GM18909 (cell line): ENCODE measurements at regions not wholly inside any gene's neighbourhood (a gene's known extent, or its start where the extent isn't known, plus 50 kb on each side); places are given as distances from the start of the nearest gene placed in this dataset.
"Not testable (repeated sequence)": the region's sequence is repeated elsewhere in the genome, so short reads cannot be mapped to it uniquely, and the experiment has no call there.

Source experiments
- ATAC-seq: cut with Tn5 transposase; IDR thresholded peaks from one replicate; pipeline ENCODE4 v1.9.1; 2021; ENCODE audit warnings: mild to moderate bottlenecking; ENCODE audit not compliant: unreplicated experiment, poor library complexity

DNA sequence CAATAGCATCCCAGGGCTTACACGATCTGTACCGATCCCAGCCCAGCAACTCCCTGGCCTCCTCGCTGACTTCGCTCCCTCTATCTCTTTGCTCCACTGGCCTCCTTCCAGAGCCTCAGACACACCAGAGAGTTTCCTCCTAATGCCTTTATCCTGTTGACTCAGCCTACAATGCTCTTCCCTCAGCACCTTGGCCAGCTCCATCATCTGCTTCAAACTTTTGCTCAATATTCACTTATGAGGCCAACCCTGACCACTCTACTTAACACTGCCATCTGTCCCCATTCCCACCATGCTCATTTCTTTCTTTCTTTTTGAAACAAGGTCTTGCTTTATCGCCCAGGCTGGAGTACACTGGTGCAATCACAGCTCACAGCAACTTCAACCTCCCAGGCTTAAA, 180.9 kb downstream of the CEP170 start:
- not testable (repeated sequence) for ATAC-seq

DNA sequence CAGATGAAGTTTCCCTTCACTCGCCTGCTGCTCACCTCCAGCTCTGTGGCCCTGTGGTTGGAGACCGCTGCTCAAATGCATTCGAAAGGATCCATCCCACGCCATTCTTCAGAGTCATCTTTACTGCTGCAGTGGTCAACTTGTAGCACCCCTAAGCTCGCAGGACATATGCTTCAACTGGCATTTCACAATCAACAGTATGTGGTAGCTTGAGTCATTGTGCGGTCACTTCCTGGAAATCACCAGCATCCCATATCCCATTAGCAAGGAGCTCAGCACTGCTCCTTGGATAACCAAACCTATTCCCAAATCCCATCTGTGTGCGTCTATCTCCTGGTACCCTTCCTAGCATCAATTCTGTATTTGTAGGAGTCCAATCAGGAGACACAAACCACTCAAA, 188.0 kb downstream of the CEP170 start:
- not testable (repeated sequence) for ATAC-seq

DNA sequence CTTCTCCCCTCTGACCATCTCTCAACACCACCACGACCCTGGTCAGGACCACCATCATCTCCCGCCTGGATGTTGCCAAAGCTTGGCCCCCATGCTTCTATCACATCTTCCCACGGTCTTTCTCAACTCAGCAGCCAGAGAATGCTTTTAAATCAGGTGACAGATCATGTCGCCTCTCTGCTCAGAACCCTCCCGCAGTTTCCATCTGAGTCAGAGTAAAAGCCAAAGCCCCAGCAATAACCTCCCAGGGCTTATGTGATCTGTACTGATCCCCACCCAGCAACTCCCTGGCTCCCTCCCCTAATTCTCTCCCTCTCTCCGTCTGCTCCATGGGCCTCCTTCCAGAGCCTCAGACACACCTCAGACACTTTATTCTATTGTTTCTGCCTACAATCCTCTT, 193.1 kb downstream of the CEP170 start:
- not testable (repeated sequence) for ATAC-seq

DNA sequence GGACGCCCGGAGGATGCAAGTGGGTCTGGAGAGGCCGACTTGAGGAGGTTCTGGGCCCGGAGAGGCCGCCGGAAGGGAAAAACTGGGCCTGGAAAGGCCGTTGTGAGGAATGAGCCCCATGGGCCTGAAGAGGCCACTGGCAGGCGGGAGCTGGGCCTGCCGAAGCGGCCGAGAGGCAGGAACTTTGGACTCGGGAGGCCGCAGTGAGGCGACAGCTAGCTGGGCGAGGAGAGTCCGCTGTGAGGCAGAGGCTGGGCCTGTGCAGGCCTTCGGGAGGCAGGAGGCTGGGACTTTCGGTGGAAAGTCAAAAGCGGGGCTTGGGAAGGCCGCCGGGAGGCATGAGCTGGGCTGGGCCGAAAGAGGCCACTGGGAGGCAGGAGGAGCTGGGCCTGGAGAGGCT, 199.6 kb downstream of the CEP170 start:
- ATAC-seq, result not testable (repeated sequence)

DNA sequence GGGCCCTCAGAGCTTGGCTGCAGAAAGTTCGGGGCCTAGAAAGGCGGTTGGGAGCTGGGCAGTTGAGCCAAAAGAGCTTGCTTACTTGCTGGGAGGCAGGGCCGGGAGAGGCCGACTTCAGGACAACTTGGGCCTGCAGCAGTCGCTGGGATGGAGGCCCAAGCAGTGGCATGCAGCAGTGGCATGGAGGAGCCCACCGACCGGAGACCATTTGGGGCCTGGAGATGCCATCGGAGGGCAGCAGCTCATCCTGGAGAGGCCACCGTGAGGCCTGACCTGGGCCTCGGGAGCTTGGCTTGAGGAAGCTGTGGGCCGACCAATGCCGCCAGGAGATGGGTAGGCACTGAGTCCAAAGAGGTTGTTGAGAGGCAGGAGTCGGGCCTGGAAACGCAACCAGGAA, 200.0 kb downstream of the CEP170 start:
- ATAC-seq, result not testable (repeated sequence)

DNA sequence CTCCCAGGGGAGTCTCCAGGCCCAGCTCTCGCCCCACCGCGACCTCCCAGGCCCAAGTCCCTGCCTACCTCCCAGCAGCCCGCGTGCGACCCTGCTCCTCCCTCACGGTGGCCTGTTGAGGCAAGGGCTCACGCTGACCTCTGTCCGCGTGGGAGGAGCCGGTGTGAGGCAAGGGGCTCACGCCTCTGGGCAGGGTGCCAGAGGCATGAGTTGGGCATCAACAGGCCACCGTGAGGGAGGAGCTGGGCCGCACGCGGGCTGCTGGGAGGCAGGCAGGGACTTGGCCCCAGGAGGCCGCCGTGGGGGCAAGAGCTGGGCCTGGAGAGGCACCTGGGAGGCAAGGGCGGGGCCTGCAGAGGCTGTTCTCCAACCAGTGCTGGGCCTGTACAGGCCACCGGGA, 200.4 kb downstream of the CEP170 start:
- ATAC-seq, result not testable (repeated sequence)

DNA sequence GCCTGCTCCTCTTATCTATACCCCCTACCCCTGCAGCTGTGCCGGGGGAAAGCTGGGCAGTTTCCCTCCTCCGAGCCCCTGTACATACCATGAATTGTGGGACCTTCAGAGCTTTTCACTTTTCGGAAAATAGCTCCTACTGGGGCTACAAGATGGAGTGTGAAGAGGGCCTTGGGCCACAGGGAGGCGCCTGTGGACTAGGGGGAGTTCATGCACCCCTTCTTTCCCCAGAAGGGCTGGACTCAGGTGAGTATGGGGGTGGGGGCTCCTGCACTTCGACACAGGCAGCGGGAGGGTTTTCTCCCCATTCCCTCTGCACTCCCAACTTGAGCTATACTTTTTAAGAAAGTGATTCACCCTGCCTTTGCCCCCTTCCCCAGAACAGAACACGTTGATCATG, 202.0 kb downstream of the CEP170 start:
- ATAC-seq, result not testable (repeated sequence)

DNA sequence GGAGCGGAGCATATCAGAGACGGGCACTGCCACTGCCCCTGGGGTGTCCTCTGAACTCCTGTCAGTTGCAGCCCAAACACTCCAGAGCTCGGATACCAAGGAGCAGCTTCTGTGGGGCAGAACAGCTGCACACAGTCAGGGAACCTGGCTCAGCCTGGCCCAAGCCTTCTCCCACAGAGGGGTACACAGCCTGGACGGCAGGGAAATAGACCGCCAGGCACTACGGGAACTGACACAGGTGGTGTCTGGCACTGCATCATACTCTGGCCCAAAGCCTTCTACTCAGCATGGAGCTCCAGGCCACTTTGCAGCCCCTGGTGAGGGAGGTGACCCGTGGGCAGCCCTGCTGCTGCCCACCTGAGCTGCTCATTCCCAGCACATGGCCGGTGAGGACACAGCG, 204.5 kb downstream of the CEP170 start:
- ATAC-seq, result not testable (repeated sequence)

DNA sequence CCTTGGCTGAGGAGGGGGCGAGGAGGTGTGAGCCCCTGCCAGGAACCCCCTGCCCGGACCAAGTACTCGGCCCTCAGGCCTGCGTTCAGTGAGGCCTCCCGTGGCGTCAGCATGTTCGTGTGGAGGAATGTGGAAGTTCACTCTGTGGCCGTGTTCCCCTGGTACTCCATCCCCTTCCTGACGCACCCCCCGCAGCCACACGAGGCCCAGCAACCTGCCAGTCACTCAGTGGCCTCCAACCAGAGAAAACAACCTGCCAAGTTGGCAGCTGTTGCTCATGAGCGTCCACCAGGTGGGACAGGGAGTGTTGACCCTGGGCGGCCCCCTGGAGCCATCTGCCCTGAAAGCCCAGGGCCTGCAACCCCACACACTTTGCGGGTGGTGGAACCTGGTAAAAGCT, 205.4 kb downstream of the CEP170 start:
- ATAC-seq, result not testable (repeated sequence)

DNA sequence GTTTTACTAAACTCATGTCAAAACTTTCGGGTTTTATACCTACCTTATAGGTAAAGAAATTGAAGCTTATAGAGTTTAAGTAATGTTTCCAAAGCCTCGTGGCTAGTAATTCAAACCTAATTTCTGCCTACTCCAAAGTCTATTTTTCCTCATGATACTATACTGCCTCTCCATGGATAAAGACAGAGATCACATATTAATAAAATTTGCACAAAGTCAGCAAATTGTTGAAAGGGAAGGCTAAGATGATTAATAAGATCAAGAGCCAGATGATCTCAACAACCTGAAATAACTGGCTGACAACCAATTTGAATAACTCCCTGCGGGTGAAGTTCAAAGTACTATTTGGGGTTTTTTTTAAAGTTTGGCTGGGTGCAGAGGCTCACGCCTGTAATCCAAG, 233.7 kb downstream of the CEP170 start:
- ATAC-seq, result not testable (repeated sequence)

DNA sequence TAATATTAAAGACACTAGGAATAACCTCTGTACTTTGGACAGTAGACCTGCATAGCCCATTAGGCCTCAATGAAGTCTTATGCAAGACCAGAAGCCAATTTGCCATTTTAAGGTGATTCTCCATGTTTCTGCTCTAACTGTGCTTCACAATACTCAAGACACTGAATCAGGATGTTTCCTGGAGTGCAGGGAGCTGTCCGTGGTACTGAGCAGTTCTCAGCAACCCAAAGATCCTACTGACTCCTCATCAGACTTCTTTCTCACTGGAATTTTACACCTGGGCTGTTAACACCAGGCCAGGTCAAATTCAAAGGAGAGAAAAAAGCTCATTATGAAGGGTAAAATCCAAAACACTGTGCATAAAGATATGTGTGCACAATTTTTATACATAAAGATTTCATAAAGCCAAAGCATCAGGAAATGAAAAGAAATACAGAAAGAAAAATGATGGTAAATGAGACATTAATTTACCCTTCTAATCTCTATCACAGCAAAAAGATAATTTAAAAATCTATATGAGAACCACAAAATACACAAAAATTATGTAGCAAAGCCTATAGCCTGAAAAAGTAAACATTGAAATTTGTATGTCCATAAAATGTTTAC, 235.9 kb downstream of the CEP170 start:
- ATAC-seq, result not testable (repeated sequence)

DNA sequence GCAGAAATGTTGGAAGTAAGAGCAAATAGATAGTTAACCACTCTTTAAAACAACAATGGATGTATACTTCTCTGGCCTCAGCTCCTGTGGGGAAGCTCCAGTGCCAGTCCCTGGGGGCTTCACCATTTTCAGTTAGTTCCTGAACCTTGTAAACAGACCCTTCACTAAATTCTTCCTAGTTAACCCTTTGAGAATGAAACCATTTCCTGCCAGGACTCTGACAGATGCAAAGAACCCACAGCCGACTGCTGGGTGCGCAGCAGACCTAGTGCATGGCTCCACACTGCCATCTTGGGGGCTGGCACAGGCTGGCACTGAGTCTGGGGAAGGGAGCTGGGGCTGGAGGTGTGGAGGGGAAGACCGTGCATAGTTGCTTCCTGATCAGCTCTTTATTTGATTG, 244.4 kb downstream of the CEP170 start:
- not testable (repeated sequence) for ATAC-seq

DNA sequence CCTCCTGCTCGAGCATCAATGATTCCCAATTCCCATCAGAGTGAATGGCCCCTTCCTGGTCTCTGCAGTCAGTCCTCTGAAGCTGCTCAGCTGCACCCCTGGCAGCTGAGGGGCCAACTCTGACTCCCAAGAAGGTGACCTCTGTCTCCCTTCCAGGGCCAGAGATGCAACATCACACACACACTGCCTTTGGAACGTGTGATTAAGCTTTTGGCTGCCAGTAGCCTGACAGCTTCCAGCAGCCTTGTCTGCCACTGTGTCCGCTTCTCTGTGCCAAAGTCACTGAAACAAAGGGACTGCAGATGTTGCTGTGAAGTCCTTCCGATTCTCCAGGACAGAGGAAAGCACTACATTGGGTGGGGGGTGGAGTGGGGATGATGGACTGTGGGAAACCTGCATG, 254.1 kb downstream of the CEP170 start:
- not testable (repeated sequence) for ATAC-seq

DNA sequence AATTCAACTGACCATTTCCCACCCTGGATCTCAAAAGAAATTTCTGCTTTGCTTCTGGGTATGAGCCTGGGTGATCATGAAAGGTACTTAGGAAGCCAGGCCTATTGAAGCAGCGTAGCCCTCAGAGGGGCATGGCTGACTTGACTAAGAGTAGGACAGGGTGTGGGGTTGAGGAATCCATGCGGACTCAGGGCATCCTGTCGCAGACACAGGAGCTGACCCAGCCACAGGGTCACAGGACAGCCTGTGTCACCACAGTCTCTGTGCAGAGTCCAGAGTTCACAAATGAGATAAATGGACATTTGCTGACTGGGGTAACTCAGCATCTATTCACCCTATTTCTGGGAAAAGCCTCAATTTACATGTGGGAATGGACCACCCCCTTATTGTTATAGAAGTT, 262.3 kb downstream of the CEP170 start:
- ATAC-seq, result not testable (repeated sequence)

DNA sequence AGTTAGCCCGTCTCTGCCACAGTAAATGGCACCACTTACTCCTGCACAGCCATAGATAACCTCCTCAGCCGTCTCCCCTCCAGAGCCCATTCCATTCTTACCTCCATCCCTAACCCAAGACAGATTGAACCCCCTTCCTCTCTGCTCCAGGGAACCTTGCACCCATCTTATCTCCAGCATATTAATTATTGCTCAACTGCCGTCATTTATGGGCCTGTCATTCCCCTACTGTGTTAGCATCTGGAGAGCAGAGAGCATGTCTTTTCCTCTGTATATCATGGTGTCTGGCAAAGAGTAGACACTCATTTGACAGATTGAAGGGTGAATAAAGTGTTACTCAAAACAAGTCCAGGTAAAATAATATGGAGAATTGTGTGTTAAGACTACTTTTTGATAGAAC, 270.0 kb downstream of the CEP170 start:
- ATAC-seq, result not testable (repeated sequence)

DNA sequence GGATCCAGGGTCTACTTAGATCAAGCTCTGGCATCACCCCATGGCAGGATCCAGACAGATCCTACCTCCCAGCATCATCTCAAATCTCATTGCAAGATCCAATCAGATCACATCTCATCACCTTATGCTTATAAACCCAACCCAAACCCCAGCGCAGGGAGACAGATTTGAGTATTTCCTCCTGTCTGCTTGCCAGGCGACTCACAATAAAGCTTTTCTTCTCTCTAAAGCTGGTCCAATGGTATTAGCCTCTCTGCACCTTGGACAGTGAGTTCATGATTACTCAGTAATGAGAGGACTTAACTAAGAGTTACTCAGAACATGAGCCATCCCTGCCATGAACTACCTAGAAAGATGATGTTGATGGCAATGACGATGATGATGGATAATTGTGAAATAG, 281.7 kb downstream of the CEP170 start:
- ATAC-seq, result not testable (repeated sequence)

DNA sequence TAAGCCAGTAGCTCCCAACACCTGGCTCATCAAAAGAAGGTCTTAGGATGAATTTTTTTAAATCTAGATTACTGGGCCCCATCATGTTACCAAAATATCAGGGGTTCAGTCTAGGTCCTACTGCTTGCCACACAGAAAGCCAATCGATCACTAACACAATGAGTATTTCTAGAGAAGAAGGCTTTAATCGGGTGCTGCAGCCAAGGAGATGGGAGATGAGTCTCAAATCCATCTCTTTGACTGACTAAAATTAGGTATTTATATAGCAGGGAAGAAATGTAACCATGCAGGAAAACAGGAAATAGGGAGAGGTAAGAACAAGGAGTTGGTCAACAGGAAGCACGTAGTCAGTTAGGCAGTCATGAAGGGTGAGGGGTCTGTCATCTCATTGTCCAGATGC, 288.2 kb downstream of the CEP170 start:
- no peak for ATAC-seq

DNA sequence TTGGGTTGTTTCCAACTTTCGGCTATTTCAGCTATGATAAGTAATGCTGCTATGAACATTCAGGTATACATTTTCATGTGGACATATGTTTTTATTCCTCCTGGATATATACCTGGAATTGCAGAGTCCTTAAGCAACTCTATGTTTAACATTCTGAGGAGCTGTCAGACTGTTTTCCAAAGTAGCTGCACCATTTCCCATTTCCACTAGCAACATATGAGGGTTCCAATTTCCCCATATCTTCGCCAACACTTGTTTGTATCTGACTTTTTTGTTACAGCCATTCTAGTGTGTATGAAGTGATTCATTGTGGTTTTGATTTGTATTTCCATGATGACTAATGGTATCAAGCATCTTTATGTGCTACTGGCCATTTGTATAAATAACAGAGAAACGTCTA, 295.7 kb downstream of the CEP170 start:
- ATAC-seq, result not testable (repeated sequence)

DNA sequence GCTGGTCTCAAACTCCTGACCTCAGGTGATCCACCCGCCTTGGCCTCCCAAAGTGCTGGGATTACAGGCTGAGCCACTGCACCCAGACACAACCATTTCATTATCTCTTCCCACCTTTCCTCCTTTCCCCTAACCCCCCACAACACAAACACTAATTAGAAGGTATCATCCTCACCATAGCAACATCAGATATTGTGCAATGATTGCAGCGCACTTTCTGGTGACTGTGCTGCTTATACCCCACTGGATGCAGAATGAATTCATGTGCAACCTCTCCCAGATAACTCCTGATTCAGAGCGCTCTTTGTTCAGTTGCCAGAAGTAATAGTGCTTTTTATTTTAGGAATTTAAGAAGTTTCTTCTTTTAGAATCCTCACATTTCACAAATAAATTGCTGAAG, 300.1 kb downstream of the CEP170 start:
- not testable (repeated sequence) for ATAC-seq

DNA sequence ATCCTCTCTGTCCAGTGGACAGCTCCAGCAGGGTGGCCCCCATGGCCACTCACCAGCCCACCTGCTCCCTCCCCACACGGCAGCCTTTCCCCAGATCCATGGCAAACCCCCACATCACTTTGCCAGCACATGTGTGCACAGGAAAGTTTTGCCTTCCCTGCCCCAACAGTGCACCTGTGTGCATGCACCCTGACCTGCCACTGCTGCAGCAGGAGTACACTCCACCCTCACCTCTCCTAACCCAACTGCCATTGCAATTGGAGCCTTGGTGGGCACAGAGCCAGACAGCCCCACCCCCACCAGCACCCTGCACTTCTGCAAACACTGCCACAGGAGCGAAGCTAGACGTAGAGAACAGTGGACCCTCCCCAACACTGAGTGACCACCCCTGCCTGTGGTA, 308.9 kb downstream of the CEP170 start:
- no peak for ATAC-seq

DNA sequence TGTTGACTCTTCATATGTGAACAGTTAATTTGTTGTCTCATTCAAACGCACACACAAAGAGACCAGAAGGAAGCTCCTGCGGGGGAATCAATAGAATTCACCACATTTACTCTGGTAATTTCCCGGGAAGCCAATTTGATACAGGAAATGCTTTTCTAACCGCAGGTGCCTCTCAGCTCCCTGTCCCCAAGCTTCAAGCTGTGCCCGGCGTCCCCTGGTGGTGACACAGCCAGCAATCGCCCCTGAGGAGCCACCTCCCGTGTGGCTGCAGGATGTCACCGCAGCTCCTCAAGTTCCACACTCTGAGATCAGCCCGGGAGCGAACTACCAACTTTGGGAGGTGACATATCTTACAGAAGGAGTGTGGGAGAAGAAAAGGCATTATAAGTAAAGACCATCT, 318.4 kb downstream of the CEP170 start:
- not testable (repeated sequence) for ATAC-seq

DNA sequence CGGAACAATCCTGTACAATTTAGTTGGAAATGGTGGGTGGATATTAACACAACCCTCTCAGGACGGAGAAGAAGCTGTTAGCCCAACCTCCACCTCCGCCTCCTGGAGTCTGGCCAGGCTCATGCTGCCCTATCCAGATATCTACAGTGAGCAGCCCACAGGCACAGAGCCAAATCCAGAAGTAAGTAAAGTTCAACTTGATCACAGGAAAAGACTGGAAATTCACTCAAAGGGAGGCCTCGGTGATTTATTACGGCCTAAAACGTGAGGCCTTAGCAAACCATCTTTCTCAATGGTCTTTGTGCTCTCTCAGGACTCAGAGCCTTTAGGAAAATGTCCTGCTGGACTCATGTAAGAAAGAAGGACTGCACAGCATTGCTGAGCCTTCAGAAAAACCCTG, 330.4 kb downstream of the CEP170 start:
- not testable (repeated sequence) for ATAC-seq

DNA sequence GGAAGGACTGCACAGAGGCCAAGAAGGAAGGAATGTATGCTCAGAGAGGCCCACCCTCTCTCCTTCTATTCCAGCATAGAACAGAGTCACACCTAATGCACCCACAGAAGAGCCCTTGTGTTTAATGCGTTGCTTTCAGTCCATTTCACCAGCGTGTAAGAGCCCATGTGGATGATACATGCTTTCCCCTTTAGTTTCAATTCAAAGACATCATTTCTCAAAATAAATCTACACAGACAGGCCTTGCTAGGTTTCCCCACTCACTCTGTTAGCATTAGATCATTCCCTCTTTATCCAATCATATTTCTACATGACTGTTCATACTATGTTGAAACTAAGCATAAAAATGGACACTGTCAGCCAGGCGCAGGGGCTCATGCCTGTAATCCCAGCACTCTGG, 331.5 kb downstream of the CEP170 start:
- not testable (repeated sequence) for ATAC-seq
